ENCODE measurements at regions not wholly inside any gene's neighbourhood (a gene's known extent, or its start where the extent isn't known, plus 50 kb on each side); places are given as distances from the start of the nearest gene placed in this dataset.

DNA sequence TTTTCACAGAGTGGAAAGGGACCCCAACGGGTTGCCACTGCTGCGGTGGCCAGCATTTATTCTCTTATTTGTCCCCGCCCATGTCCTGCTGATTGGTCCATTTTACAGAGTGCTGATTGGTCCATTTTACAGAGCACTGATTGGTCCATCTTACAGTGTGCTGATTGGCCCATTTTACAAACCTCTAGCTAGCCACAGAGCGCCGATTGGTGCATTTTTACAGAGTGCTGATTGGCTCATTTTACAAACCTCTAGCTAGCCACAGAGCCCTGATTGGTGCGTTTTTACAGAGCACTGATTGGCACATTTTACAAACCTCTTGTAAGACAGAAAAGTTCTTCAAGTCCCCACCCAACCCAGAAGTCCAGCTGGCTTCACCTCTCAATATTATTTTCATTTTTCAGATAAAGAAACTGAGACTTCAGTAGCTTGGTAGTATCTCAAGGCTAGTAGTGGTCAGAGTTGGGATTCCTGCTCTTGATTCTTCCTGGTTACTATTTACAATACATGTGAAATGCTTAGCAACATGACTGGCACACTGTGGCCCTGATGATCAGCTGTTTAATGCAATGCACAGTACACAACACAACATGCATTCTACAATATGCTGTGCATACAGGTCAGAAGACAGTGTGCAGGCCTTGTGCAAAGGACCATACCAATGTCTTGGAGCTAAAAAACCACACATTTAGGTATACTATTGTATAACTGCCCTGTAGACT is 63.6 kb upstream of the BOD1 start:
- TF ChIP-seq CTCF (conservative IDR thresholded peaks at IDR 0.05) (no peak), ZFX (IDR thresholded peaks at IDR 0.05) (no peak)

Data from C4-2B (cell line).